ENCODE measurements at regions not wholly inside any gene's neighbourhood (a gene's known extent, or its start where the extent isn't known, plus 50 kb on each side); places are given as distances from the start of the nearest gene placed in this dataset.
A peak's percentile ranks its signal among the peaks of the same experiment; 100 is the strongest.

DNA sequence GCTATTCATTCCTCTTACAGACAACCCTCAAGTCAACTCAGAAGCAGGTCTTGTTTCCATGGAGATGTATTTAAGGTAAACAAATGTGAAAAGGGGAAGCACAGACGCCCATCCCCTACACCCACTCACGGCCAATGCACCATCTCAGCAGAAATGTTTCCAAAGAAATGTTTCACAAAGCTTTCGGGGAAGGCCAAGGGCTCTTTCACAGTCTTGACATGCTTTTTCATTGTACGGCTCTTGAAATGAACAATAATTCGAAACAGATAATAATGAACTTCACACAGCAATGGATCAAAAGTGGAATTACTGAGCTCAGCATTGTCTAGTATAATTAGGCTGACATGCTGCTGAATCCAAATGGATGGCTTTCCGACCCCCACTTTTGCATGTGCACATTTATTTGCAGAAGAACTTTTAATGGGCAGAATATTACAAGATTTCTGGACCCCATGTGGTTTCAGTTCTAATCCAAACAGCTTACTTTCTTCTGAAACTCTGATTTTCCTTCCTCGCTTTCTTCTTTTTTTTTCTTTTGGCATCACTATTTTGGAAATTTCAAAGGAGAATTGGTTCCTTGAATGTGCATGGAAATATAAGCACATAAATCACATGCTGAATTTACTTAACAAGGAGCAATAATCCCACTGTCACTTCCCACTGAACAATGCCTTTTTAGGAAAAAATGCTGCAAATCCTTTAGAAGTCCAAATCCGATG lies 160.9 kb downstream of the SMIM20 start:
- peak; percentile 67 to 82 for DNase-seq

DNA sequence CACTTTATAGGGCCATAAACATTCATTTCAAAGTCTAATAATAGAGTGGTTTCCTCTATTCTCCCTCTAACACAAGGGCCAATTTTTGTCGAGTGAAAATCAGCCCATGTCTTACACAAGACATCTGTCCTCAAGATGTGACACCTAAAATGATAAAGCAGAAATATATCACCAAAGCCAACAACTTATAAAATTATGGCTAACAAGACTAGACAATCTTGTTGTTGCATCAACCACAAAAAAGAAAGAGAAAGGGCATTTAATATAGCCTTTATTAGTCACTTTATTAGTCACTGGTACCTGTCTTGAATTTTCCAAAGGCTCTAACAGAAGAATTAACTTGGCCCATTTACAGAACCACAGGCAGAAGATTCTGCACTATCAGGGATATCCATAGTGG lies 161.6 kb downstream of the SMIM20 start:
- DNase-seq = no peak

DNA sequence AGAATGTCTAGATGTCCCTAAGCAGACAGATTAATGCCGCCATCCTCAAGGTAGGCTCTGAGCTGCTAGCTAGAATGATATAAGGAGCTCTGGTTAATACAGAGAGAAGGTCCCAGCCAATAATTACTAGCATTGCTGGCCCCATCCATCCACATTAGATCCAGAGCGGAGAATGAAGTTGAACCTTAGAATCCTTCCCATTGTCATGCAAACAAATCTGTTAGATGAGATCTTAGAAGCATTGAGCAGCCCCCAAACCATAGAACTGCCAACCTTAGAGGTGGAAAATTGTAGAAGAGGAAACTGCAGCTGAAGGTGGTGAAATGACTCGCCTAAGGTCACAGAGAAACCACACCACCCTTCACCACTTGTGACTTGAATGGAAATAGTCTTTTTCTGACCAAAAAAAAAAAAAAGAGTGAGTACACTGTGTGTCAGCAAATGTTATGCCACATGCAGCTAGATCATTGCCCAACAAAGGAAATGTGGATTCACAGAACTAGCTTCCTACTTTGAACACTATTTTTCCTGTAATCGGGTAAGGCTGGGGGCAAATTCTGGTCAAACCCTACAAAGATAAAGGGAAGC lies 162.1 kb downstream of the SMIM20 start:
- peak; percentile 39 to 57 for DNase-seq

DNA sequence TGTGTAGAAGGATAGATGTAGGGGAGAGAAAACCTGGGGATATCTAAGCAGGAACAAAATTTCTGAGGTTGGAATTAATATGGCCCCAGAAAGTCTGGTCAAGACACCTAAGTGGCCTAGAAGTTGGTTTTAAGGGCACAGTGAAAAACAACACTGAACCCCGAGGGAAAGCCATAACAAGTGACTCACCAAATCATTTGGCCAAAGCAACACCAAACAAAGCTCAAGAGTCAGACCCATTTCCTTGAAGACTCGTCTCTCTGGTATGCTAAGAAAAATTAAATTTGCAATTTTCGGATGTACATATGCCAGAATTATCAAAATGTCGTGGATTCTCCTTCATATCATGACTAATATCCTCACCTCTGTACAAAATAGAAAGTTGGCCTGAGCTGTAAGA lies 162.9 kb downstream of the SMIM20 start:
- DNase-seq = no peak

DNA sequence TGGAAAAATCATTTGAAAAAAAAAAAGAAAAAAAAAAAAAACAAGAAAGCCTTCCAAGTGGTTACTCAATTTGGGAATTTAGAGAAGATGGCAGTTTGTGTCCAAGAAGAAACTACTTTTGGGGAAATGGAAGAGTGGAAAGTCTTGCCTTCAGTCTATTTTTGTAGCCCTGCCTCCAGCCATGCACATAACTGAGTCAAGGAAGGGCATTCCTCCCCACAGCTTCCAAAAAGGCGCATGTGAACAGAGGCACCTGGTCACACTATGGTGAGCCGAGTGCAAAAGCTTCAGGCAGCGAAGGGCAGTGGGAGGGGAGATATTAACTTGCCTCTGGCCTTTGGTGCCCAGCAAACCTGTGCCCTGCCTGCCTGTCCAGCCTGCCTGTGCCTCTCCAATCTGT lies 163.7 kb downstream of the SMIM20 start:
- DNase-seq = no peak

DNA sequence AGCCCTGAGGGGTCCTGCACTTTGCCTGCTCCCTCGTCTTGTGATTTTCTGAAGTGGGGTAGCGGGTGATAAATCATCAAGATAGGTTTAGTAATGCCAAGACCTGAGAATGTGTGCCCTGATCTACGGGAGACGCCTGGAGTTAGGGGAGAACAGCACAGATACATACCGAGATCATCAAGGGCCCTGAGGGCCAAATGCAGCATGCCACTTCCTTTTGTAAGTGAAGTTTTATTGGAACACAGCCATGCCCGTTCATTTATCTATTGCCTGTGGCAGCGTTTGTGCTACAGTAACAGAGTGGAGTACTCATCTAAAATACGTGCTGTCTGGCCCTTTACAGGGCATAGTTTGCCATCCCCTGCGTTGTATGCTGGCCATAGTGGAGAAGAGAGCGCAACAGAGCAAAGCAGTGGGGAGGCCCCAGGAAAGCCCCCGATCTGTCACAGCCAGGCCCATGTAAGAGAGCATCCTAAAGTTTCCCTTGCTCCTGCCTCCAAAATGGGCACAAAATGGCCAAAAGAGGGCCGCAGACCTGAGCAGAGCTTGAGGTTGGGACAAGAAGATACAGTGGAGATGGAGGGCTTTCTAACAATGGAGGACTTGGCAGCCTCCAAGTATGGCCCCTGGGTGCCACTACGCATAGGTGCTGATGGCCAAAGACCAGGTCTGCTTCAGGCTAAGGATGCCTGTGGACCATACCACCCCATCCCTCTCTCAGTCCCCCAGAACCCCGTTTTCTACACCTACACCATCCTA lies 167.0 kb downstream of the SMIM20 start:
- no peak for DNase-seq

DNA sequence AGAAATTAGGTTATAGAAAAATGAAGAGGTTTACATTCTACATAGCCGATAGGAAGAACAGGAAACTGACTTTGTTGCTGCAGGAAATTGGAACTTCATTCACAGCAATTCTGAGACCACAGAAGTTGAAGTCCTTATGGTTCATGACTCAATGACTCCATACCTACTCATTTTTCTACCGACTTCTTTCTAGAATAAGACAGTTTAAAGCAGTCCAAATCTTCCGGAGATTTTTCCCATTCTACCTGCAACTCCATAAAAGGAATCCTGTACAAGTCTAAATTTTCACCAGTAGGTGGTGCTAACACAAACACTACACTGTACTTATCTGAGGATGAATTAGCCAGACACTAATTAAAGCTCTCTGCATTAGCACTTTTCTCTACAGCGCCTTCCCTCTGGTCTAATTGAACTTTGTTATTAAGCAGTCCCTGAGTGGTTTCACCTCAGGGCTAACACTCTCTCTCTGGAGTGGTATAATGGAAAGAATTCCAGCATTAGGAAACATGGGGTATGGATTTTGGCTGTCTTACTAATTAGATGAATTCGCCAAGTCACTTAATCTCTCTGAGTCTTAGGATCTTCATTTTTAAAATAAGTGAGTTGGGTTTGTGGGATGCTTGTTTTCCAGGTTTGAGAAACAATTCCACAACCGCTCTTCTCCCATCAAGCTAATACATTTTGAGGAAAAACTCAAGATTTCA lies 167.9 kb downstream of the SMIM20 start:
- DNase-seq = peak in 1 of 2 donors; percentile 67

DNA sequence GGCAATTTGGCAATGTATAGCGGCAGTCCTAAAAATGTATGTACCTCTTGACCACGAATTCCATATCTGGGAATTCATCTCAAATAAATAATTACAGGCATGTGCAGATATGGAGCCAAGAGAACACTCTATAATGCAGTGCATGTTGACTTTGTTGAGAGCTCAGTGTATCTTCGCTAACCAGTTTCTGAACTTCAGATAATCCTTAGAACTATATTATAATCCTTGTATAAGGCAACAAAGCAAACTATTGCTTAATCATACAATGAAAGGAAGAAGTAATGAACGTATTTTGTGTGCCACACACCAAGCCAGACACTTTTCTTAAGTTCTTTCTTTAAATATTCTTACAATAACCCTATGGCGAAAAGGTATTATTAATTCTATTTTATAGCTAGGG lies 168.5 kb downstream of the SMIM20 start:
- DNase-seq = no peak

DNA sequence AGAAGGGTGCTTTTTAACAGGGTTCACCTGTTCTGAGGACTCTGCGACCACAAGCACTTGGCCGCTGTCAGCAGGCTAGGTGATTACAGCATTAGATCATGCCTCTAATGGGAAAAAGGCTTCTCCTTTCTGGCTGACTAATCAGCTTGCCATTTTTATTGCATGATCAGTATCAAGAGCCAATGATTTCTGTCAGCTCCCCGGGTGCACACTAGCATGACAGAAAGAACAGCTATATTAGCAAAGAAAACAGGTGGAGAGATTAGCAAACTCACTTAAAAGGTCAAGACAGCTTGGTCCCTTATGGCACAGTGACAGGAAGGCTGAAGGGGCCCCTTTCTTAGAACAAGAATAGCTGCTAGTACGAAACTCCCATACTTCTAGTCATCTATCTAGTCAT lies 170.0 kb downstream of the SMIM20 start:
- DNase-seq = no peak

DNA sequence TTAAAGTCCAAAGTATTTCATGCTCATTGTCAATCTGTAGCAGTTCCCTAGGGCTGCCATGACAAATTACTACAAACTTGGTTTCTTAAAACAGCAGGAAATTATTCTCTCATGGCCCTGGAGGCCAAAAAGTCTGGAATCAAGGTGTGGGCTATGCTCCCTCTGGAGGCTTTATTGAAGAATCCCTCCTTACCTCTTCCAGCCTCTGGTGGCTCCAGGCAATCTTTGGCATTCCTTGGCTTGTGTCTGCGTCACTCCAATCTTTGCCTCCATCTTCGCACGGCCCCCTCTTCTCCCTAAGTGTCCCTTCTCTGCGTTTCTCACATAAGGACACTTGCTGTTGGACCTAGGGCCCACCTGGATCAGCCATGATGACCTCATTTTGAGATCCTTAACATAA lies 170.4 kb downstream of the SMIM20 start:
- no peak for DNase-seq

DNA sequence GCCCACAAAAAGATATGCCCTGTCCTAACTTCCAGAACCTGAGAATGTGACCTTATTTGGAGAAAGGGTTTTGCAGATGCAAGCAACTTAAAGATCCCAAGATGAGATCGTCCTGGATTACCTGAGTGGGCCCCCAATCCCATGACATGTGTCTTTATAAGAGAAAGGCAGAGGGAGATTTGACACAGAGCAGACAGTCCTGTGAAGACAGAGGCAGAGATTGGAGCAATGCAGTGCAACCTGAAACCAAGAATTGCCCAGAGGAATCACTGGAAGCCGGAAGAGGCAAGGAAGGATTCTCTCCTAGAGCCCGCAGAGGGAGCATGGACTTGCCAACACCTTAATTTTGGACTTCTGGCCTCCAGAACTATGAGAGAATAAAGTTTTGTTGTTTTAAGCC lies 171.5 kb downstream of the SMIM20 start:
- DNase-seq = no peak

DNA sequence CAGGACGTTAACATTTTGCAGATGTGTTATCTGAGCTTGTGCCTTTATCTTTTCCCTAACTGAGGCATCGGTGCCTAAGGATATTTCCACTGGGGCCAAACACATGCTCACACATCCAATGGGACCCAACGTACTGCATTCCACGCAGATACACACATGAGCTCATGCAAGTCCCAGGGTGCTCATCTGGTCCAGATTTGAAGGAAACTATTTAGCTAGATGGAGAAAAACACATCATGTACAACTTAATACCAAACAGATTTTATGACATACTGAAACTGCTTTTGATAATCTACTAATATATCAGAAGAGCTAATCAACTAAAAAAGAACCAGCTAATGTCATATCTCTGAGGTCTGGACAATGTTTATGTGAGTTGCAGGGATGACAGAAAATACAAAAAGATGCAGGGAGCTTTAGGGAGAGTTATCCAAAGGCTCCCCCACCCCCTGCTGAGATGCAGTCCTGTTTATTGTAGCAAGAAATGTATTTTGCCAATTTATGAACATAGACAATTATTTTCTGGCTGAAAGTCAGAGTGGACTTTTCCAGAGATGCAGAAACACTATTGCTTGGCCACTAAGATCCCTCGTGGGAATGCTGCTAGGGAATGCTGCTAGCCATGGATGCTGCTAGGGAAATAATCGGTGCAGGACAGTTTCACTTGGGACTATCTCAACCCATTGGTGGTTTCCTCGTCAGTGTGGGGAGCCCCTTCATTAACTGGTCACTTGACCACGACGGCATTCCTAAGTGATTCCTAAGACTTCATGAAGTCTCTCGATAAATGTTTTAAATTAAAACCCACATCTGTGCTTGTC lies 172.8 kb downstream of the SMIM20 start:
- no peak for DNase-seq

DNA sequence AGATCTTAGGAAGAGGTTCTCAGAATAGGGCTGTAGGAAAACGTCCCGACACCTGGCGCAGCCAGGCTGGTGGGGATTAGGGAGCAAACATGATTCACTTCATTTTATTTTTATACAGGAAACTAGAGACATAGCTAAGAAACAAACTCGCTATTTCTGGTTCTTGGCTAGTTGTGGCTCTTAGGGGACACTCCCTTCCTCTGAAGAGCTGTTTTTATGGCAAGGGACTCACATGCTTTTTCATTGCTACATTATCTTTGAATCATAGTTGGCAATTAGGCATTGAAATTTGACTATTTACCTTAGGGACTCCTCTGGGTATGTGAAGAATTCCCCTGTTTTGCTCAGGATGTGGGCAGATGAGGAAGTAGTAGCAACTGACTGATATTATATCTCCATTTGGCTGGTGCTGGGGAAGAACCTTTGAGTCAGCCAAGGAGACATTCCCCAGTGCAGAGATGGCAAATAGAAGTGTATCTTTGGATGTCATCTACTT lies 174.5 kb downstream of the SMIM20 start:
- peak; percentile 42 to 55 for DNase-seq

DNA sequence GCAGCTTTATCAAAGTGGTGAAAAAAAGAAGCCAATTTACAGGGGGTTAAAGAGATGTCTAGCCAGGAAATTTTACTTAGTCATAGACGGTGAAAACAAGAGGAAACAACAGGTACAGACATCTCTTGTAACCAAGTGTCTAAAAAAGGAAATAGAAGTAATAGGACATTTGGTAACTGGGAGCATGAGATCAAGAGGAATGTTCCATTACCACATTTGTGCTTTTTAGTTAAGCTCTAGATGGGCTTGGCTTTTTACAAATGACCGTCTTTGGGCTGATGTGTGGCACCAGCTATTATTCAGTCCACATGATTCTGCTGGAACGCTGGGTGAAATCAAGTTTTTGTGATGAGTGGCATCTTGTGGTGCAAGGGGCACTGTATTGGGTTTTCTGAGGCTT lies 179.5 kb downstream of the SMIM20 start:
- no peak for DNase-seq

DNA sequence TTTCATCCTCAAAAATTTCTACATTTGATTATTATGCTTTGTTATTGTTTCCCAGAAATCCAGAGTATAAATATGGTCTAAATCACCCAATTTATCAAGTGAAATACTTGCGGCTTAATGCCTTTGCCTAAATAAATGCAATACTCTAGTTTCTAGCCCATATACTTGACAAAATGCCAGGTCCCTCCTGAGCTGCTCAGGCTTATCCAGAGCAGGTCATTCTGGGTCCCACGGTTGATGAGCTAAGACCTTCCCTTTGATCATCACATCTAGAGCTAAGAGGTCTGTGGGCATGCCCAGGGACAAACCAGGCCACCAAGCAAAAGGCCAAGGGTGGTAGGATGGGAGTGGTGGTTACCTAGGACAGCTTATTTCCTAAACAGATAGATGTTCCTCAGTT lies 180.1 kb downstream of the SMIM20 start:
- no peak for DNase-seq

DNA sequence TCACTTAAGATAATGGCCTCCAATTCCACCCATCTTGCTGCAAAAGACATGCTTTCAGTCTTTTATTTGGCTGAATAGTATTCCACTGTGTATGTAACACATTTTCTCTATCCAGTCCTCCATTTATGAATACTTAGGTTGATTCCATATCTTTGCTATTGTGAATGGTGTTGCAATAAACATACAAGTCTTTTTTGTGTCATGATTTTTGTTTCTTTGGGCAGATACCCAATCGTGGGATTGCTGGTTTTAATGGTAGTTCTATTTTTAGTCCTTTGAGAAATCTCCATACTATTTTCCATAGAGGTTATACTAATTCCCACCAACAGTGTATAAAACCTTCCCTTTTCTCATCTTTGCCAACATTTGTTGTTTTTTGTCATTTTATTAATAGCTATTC lies 180.9 kb downstream of the SMIM20 start:
- DNase-seq = no peak

DNA sequence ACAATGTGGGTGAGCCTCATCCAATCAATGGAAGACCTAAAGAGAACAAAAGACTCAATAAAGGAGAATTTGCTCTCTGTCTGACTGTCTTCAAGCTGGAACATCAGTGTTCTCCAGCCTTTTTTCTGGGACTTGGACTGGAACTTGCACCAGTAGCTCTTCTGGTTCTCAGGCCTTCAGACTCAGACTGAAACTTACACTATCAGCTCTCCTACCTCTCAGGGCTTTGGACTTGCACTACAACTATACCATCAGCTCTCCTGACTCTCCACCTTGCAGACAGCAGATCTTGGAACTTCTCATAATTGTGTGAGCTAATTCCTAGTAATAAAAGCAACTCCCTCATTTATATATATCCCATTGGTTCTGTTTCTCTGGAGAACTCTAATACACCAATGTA lies 185.9 kb downstream of the SMIM20 start:
- no peak for DNase-seq

DNA sequence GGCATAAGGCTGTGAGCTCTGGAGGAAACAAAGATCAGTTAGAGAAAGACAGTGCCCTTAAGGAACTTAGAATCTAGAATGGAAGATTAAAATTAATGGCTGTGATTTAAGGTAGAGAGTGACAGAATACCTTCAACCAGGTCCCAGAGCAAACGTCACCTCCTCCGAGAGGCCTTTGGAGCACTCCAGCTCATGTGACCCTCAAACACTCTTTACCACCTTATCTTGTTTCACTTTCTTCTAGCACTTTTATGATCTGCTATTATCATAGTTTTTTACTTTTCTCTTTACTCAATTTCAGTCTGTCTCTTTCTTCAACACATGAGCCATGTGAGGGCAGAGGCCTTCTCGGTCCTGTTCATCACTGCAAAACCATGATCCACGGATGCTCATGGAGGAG lies 187.0 kb downstream of the SMIM20 start:
- DNase-seq = no peak

DNA sequence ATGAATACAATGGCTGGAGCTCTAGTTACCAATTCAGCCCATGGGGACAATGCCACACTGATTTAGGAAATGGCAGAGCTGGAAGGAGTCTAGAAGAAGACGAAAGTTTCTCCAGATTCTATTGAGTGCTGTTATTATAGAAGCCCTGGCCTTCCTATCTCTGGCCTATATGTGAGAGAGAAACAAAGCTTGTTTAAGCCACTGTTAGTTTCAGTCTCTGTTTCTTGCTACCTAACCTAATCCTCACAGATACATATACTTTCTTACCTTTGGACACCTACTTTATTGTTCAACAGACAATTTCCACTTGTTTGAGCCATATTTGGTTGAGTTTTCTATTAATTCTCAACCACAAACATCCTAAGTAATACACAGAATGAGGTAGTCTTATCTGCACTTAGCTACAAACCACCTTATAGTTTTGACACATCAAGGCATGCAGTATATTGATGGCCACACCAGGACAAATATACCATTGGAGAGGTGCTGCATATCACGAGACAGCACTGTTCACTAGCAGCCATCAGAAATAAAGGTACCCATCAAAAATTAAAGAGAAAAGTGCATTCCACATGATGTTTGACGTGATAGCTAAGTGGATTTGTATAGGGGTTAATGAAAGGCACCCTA lies 190.2 kb downstream of the SMIM20 start:
- DNase-seq = no peak

DNA sequence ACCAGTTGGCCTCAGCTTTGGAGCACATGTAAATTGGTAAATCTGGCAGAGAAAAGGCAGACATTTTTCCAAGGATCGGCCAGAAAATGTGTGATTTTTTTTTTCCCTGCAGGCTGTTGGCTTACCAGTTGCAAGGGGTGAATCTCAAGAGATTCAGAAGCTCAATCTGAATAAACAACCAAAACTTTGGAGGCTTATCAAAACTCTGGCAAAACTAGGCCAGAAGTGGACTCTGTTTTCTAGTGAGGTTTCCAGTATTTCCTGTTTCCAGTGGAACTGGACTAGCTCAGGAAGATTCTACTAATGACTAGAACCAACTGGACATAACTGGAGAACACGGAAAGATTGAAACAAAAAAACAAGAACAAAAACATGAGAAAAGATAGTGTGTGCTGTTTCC lies 191.3 kb downstream of the SMIM20 start:
- DNase-seq = no peak

DNA sequence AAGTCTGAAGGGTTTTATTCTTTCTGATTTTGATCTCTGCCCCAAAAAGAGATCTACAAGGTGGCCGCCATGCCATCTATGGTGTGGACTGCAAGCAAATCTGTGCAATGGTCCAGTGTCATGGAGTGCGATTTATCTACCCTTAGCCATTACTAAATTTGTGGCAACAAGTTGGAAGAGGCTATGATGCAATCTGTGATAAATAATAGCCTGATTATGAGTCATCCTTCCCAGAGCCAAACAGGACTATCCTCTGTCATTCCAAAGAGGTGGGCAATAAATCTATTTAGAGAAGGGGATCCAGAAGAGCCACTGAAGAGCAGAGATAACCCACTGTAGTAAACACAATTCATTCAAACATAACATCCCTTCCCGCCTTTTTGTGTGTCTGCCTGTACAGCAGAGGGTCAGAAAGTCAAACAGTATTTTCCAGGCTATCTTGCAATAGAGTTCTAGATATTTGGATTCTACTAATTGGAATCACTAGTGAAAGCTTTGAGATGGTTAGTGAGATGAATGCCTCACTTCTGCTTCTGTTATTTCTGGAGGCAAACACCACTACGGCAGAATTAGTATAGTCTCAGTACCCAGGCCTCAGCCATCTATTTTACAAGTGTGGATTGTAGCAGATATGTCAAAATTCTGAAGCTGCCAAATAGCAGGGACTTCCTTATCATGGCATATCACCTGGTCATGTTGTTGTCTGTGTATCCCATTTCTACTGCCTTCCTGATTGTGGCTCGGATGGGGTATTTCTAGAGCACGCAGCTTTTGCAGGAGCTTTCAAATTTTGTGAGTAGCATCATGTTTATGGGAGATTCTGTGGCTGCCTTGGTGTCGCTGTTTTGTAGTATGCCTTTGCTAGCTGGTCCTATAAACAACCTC lies 192.0 kb downstream of the SMIM20 start:
- DNase-seq = no peak

All from CD4-positive, alpha-beta T cell treated with Interleukin-4 for 1 hour (primary cell).